Type B pancreatic cell (in vitro differentiated cells): ENCODE measurements at regions not wholly inside any gene's neighbourhood (a gene's known extent, or its start where the extent isn't known, plus 50 kb on each side); places are given as distances from the start of the nearest gene placed in this dataset.

ENCODE experiments used
- DNase-seq: peaks from one replicate; pipeline ENCODE4 v3.0.0; 2021; ENCODE audit warnings: mixed read lengths; ENCODE audit not compliant: unreplicated experiment; ENCODE audit errors: extremely low spot score
- H3K27ac Mint-ChIP-seq: 2 replicates; pipeline ENCODE4 v1.8.0; 2021; ENCODE audit warnings: mild to moderate bottlenecking, mixed read lengths
- H3K27me3 Mint-ChIP-seq: 2 replicates; pipeline ENCODE4 v1.8.0; 2021; ENCODE audit warnings: mixed read lengths
- H3K36me3 Mint-ChIP-seq: 2 replicates; pipeline ENCODE4 v1.8.0; 2021; ENCODE audit warnings: mixed read lengths
- H3K4me1 Mint-ChIP-seq: one replicate; pipeline ENCODE4 v1.8.0; 2021; ENCODE audit warnings: mixed read lengths; ENCODE audit not compliant: unreplicated experiment
- H3K4me3 Mint-ChIP-seq: 2 replicates; pipeline ENCODE4 v1.8.0; 2021; ENCODE audit warnings: mild to moderate bottlenecking, mixed read lengths
- H3K9me3 Mint-ChIP-seq: 2 replicates; pipeline ENCODE4 v1.8.0; 2021; ENCODE audit warnings: mixed read lengths
- CTCF ChIP-seq: fragments of 200-600 bp; sonication (generic); conservative IDR thresholded peaks from 2 replicates; pipeline ENCODE4 v1.5.0; 2021; ENCODE audit warnings: antibody characterized with exemption, mild to moderate bottlenecking

GRCh38 chr12:100675432-100675831 lies 101.9 kb downstream of the GAS2L3 start:
- peaks cover 9% of the 10 kb centered on the region for H3K27me3 Mint-ChIP-seq
- H3K36me3 Mint-ChIP-seq = no peaks in the 10 kb centered on the region
- H3K9me3 Mint-ChIP-seq = no peaks in the 10 kb centered on the region
- H3K4me1 Mint-ChIP-seq = peaks cover 11% of the 10 kb centered on the region
- H3K4me3 Mint-ChIP-seq = no peak overlapping the region
- H3K27ac Mint-ChIP-seq = no peak overlapping the region
- no peak for TF ChIP-seq CTCF
- no peak for DNase-seq

- H3K36me3 Mint-ChIP-seq = no peaks in the 10 kb centered on the region
- DNase-seq = no peak
- peaks cover 12% of the 10 kb centered on the region for H3K27me3 Mint-ChIP-seq
- peaks cover 4% of the 10 kb centered on the region for H3K9me3 Mint-ChIP-seq
- no peak for TF ChIP-seq CTCF
- no peaks in the 10 kb centered on the region for H3K4me1 Mint-ChIP-seq
- H3K4me3 Mint-ChIP-seq = no peak overlapping the region
- H3K27ac Mint-ChIP-seq = no peak overlapping the region
These were observed 107.6 kb downstream of the GAS2L3 start for GRCh38 chr12:100681074-100681473.

- H3K9me3 Mint-ChIP-seq = peaks cover 8% of the 10 kb centered on the region
- TF ChIP-seq CTCF = no peak
- DNase-seq = no peak
- no peak overlapping the region for H3K4me3 Mint-ChIP-seq
- no peak overlapping the region for H3K27ac Mint-ChIP-seq
- H3K36me3 Mint-ChIP-seq = no peaks in the 10 kb centered on the region
- peaks cover 12% of the 10 kb centered on the region for H3K27me3 Mint-ChIP-seq
- no peaks in the 10 kb centered on the region for H3K4me1 Mint-ChIP-seq
These were observed 108.7 kb downstream of the GAS2L3 start for GRCh38 chr12:100682178-100682577.

GRCh38 chr12:100687686-100688085 lies 106.9 kb upstream of the ANO4 start:
- DNase-seq = no peak
- H3K36me3 Mint-ChIP-seq = no peaks in the 10 kb centered on the region
- peaks cover 3% of the 10 kb centered on the region for H3K27me3 Mint-ChIP-seq
- H3K4me3 Mint-ChIP-seq = no peak overlapping the region
- no peak overlapping the region for H3K27ac Mint-ChIP-seq
- H3K9me3 Mint-ChIP-seq = peaks cover 8% of the 10 kb centered on the region
- H3K4me1 Mint-ChIP-seq = no peaks in the 10 kb centered on the region
- no peak for TF ChIP-seq CTCF

GRCh38 chr12:100688451-100688864 lies 106.1 kb upstream of the ANO4 start:
- no peak overlapping the region for H3K4me3 Mint-ChIP-seq
- peaks cover 8% of the 10 kb centered on the region for H3K9me3 Mint-ChIP-seq
- DNase-seq = no peak
- no peaks in the 10 kb centered on the region for H3K36me3 Mint-ChIP-seq
- H3K27ac Mint-ChIP-seq = no peak overlapping the region
- H3K4me1 Mint-ChIP-seq = no peaks in the 10 kb centered on the region
- H3K27me3 Mint-ChIP-seq = peaks cover 3% of the 10 kb centered on the region
- no peak for TF ChIP-seq CTCF

- no peak for TF ChIP-seq CTCF
- Mint-ChIP-seq H3K9me3 (no peaks in the 10 kb centered on the region), H3K27ac (no peak overlapping the region), H3K36me3 (no peaks in the 10 kb centered on the region), H3K27me3 (peaks cover 3% of the 10 kb centered on the region), H3K4me1 (no peaks in the 10 kb centered on the region), H3K4me3 (no peak overlapping the region)
- no peak for DNase-seq
These were observed 102.1 kb upstream of the ANO4 start for GRCh38 chr12:100692502-100692901.
